Sigmoid colon (tissue), 6 donors: ENCODE measurements at regions not wholly inside any gene's neighbourhood (a gene's known extent, or its start where the extent isn't known, plus 50 kb on each side); places are given as distances from the start of the nearest gene placed in this dataset.

Source experiments
- DNase-seq: peaks from one replicate; pipeline ENCODE4 v3.0.0-alpha.2; 2019
- H3K27ac ChIP-seq, 4 donors: fragments of 200-600 bp; sonication (generic); one replicate each; pipeline ENCODE4 v1.5.1; 2016 to 2019; ENCODE audit warnings: mild to moderate bottlenecking in 1 of 4
- H3K27me3 ChIP-seq, 3 donors: fragments of 200-600 bp; sonication (generic); one replicate each; pipeline ENCODE4 v1.5.1; 2019; ENCODE audit warnings: mild to moderate bottlenecking in 1 of 3
- H3K36me3 ChIP-seq, 4 donors: fragments of 200-600 bp; sonication (generic); one replicate each; pipeline ENCODE4 v1.5.1; 2016 to 2019
- H3K4me1 ChIP-seq, 4 donors: fragments of 200-600 bp; sonication (generic); one replicate each; pipeline ENCODE4 v1.5.1; 2017 to 2019
- H3K4me3 ChIP-seq, 4 donors: fragments of 200-600 bp; sonication (generic); one replicate each; pipeline ENCODE4 v1.5.1; 2017 to 2019; ENCODE audit warnings: mild to moderate bottlenecking in 2 of 4, moderate library complexity in 1 of 4
- H3K9me3 ChIP-seq, 4 donors: fragments of 200-600 bp in 3 of 4; sonication (generic) in 3 of 4; one replicate each; pipeline versions ENCODE4 v1.5.1 to v1.6.1; 2013 to 2019
- EP300 ChIP-seq, 4 donors: sonication (generic); formaldehyde crosslinking; IDR thresholded peaks; one replicate each; pipeline ENCODE4 v1.6.1; 2017; ENCODE audit warnings: antibody characterized with exemption in 4 of 4
- POLR2A ChIP-seq, 2 donors: fragments of 450-650 bp; IDR thresholded peaks; one replicate each; pipeline ENCODE4 v1.6.1; 2016; ENCODE audit warnings: antibody characterized with exemption in 2 of 2, mild to moderate bottlenecking in 2 of 2, moderate library complexity in 2 of 2
- POLR2AphosphoS5 ChIP-seq, 4 donors: sonication (generic); formaldehyde crosslinking; IDR thresholded peaks; one replicate each; pipeline ENCODE4 v1.6.1; 2017; ENCODE audit warnings: antibody characterized with exemption in 4 of 4
- WGBS, 2 donors: extraction: QIAGEN DNeasy Blood & Tissue Kit; methylation state at CpG; one replicate each; pipeline ENCODE4 v1.1.7; 2013; 5-methylcytosine and 5-hydroxymethylcytosine counted together
- intact Hi-C: fragments of 100-400 bp; cut with DNase I; formaldehyde crosslinking; loops from one replicate; pipeline ENCODE4 v1.15.1; 2023
- TF ChIP-seq, protein P1 (sequence below), 4 experiments: fragments of 450-650 bp in 3 of 4; fragments of 200-600 bp in 1 of 4; IDR thresholded peaks; one replicate each; pipeline ENCODE4 v1.5.1; 2016 to 2019; ENCODE audit warnings: antibody characterized with exemption in 4 of 4, mild to moderate bottlenecking in 3 of 4, moderate library complexity in 2 of 4
- donor health status: healthy with polysubstance abuse.
- donor health status: healthy.

- DNase-seq, result no peak
- Histone ChIP-seq H3K4me3 (no peak overlapping the region), H3K4me1 (peaks cover 0 to 29% (median 17%) of the 10 kb centered on the region in 4 donors), H3K27ac (no peak overlapping the region), H3K27me3 (no peaks in the 10 kb centered on the region), H3K36me3 (no peaks in the 10 kb centered on the region), H3K9me3 (no peaks in the 10 kb centered on the region)
- WGBS, 2 donors, result 86 to 90% methylated on average over 5 of the region's 5 CpGs
- TF ChIP-seq POLR2A (IDR thresholded peaks at IDR 0.05) (no peak), POLR2AphosphoS5 (IDR thresholded peaks at IDR 0.05) (no peak), EP300 (IDR thresholded peaks at IDR 0.05) (no peak)
- TF ChIP-seq, protein P1, sequence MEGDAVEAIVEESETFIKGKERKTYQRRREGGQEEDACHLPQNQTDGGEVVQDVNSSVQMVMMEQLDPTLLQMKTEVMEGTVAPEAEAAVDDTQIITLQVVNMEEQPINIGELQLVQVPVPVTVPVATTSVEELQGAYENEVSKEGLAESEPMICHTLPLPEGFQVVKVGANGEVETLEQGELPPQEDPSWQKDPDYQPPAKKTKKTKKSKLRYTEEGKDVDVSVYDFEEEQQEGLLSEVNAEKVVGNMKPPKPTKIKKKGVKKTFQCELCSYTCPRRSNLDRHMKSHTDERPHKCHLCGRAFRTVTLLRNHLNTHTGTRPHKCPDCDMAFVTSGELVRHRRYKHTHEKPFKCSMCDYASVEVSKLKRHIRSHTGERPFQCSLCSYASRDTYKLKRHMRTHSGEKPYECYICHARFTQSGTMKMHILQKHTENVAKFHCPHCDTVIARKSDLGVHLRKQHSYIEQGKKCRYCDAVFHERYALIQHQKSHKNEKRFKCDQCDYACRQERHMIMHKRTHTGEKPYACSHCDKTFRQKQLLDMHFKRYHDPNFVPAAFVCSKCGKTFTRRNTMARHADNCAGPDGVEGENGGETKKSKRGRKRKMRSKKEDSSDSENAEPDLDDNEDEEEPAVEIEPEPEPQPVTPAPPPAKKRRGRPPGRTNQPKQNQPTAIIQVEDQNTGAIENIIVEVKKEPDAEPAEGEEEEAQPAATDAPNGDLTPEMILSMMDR (IDR thresholded peaks at IDR 0.05), result no peak
- intact Hi-C loops, result no loop called here
Observed at GRCh38 chr3:106339551-106339950, 470.7 kb upstream of the CBLB start.

DNA sequence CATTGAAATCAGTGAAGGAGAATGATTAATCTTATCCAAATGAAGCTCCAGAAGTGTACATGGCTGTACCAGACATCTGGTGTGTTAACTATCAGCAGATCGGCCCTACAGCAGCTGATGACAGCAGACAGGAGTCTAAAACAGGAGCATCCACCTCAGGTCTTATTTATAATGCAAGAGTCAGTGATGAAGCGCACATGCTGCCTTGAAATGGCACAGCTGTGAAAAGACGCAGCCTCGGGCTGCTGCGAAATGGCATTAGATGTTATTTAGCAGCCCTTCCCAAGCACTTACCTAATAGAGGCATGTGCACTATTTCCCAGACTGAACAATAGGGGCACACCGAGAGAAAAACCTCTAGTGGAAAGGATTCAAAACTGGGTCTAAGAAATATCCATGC, 472.3 kb upstream of the CBLB start:
- Histone ChIP-seq H3K36me3 (no peaks in the 10 kb centered on the region), H3K4me3 (no peak overlapping the region), H3K4me1 (peaks cover 0 to 37% (median 24%) of the 10 kb centered on the region in 4 donors), H3K27ac (peak overlapping the region in 3 of 4 donors; percentile 46 to 60 (median 48)), H3K27me3 (no peaks in the 10 kb centered on the region), H3K9me3 (no peaks in the 10 kb centered on the region)
- 70 to 78% methylated on average over 6 of the region's 6 CpGs for WGBS, 2 donors
- DNase-seq, result peak; percentile 66
- intact Hi-C loops, result no loop called here
- TF ChIP-seq POLR2AphosphoS5 (IDR thresholded peaks at IDR 0.05), result peak; percentile 65 to 81 (median 68)
- no peak for TF ChIP-seq POLR2A (IDR thresholded peaks at IDR 0.05)
- TF ChIP-seq EP300 (IDR thresholded peaks at IDR 0.05), result peak in 2 of 4 donors; percentile 18 to 37
- TF ChIP-seq, protein P1 (IDR thresholded peaks at IDR 0.05), result no peak

DNA sequence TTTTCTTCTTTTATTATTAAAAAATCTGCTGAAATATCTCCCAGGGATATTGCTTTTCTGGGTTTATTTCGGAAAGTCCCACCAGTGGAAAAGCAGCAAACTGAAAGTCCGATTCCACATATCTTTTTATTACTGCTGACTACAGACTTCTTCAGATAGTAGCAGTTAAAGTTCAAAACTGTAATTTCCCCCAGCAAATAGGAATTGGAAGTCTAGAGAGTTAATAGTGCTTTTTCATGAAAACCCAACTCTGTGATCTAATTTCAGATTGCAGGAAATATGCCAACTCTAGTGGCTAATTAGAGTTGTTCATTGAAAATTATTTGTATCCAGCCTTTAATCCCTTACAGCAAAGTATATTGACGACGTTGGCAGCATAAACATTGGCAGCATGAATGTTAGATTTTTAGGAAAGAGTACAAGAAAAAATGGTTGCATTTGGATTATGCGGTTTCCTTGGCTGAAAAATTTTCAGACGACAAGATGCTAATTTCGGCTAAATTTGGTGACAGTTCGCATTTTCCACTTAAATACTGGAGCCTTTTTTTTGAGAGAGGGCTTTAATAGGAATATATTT, 472.9 kb upstream of the CBLB start:
- H3K36me3 ChIP-seq, result no peaks in the 10 kb centered on the region
- H3K4me1 ChIP-seq, result peaks cover 0 to 37% (median 24%) of the 10 kb centered on the region in 4 donors
- H3K4me3 ChIP-seq, result no peak overlapping the region
- H3K27ac ChIP-seq, result peak overlapping the region in 3 of 4 donors; percentile 46 to 60 (median 48)
- WGBS, 2 donors, result 86 to 87% methylated on average over 8 of the region's 8 CpGs
- H3K9me3 ChIP-seq, result no peaks in the 10 kb centered on the region
- intact Hi-C loops, result no loop called here
- TF ChIP-seq EP300 (IDR thresholded peaks at IDR 0.05) (no peak), POLR2AphosphoS5 (IDR thresholded peaks at IDR 0.05) (no peak), POLR2A (IDR thresholded peaks at IDR 0.05) (no peak)
- TF ChIP-seq, protein P1 (IDR thresholded peaks at IDR 0.05), result no peak
- no peaks in the 10 kb centered on the region for H3K27me3 ChIP-seq
- DNase-seq, result no peak

- H3K27me3 ChIP-seq, result no peaks in the 10 kb centered on the region
- no peaks in the 10 kb centered on the region for H3K36me3 ChIP-seq
- no peaks in the 10 kb centered on the region for H3K9me3 ChIP-seq
- intact Hi-C loops, result no loop called here
- peaks cover 0 to 37% (median 24%) of the 10 kb centered on the region in 4 donors for H3K4me1 ChIP-seq
- H3K4me3 ChIP-seq, result no peak overlapping the region
- 28 to 76% methylated on average over 2 of the region's 2 CpGs for WGBS, 2 donors
- peak overlapping the region in 3 of 4 donors; percentile 46 to 60 (median 48) for H3K27ac ChIP-seq
- no peak for DNase-seq
- peak in 1 of 4 donors; percentile 49 for TF ChIP-seq EP300 (IDR thresholded peaks at IDR 0.05)
- TF ChIP-seq POLR2AphosphoS5 (IDR thresholded peaks at IDR 0.05), result peak in 2 of 4 donors; percentile 43 to 52
- no peak for TF ChIP-seq POLR2A (IDR thresholded peaks at IDR 0.05)
Observed at GRCh38 chr3:106342386-106342785, 473.6 kb upstream of the CBLB start.

DNA sequence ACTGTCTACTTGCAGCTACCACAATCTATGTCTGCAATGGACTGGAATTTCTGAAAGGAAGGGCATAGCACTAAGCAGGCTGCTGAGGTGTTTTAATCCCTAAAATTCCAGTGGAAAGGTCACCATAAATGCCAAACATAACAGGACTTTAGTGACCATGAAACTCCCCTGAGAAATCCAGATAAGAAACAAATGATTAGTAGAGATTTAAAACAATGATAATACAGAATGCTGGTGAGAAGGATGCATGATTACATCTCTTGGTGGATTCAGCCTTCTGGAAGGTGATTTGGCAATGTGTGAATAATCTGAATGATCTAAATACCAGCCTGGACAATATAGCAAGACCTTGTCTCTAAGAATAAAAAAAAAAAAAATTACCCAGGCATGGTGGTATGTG, 475.0 kb upstream of the CBLB start:
- no peak for DNase-seq
- intact Hi-C loops, result no loop called here
- H3K27ac ChIP-seq, result no peak overlapping the region

More for the DNA sequence above, 475.0 kb upstream of the CBLB start:
- no peaks in the 10 kb centered on the region for H3K27me3 ChIP-seq
- peaks cover 0 to 37% (median 24%) of the 10 kb centered on the region in 4 donors for H3K4me1 ChIP-seq
- no peak for TF ChIP-seq EP300 (IDR thresholded peaks at IDR 0.05)
- TF ChIP-seq, protein P1 (IDR thresholded peaks at IDR 0.05), result no peak
- no peak for TF ChIP-seq POLR2AphosphoS5 (IDR thresholded peaks at IDR 0.05)
- TF ChIP-seq POLR2A (IDR thresholded peaks at IDR 0.05), result no peak
- no peak overlapping the region for H3K4me3 ChIP-seq
- H3K36me3 ChIP-seq, result no peaks in the 10 kb centered on the region
- no peaks in the 10 kb centered on the region for H3K9me3 ChIP-seq
